Ishikawa (cell line): ENCODE measurements at regions not wholly inside any gene's neighbourhood (a gene's known extent, or its start where the extent isn't known, plus 50 kb on each side); places are given as distances from the start of the nearest gene placed in this dataset.

Source experiments
- CEBPB ChIP-seq: IDR thresholded peaks from 2 replicates; pipeline ENCODE4 v1.6.1; 2012
- CREB1 ChIP-seq: IDR thresholded peaks from 2 replicates; pipeline ENCODE4 v1.6.1; 2012; ENCODE audit warnings: low read depth
- EGR1 ChIP-seq: IDR thresholded peaks from 2 replicates; pipeline ENCODE4 v1.6.1; 2012
- EP300 ChIP-seq: IDR thresholded peaks from 2 replicates; pipeline ENCODE4 v1.6.1; 2012; ENCODE audit warnings: borderline replicate concordance
- FOXM1 ChIP-seq: IDR thresholded peaks from 2 replicates; pipeline ENCODE4 v1.6.1; 2012; ENCODE audit warnings: low read depth, borderline replicate concordance
- MAX ChIP-seq: IDR thresholded peaks from 2 replicates; pipeline ENCODE4 v1.6.1; 2012
- NFIC ChIP-seq: IDR thresholded peaks from 2 replicates; pipeline ENCODE4 v1.6.1; 2012
- RAD21 ChIP-seq: IDR thresholded peaks from 2 replicates; pipeline ENCODE4 v1.6.1; 2012; ENCODE audit warnings: low read depth
- REST ChIP-seq: IDR thresholded peaks from 2 replicates; pipeline ENCODE4 v1.6.1; 2012; ENCODE audit warnings: low read depth, mild to moderate bottlenecking
- TAF1 ChIP-seq: IDR thresholded peaks from 2 replicates; pipeline ENCODE4 v1.6.1; 2012; ENCODE audit warnings: low read depth, mild to moderate bottlenecking
- TCF12 ChIP-seq: IDR thresholded peaks from 2 replicates; pipeline ENCODE4 v1.6.1; 2012; ENCODE audit warnings: low read depth
- TEAD4 ChIP-seq: IDR thresholded peaks from 2 replicates; pipeline ENCODE4 v1.6.1; 2012
- USF1 ChIP-seq: IDR thresholded peaks from 2 replicates; pipeline ENCODE4 v1.6.1; 2012
- YY1 ChIP-seq: IDR thresholded peaks from 2 replicates; pipeline ENCODE4 v1.6.1; 2012; ENCODE audit warnings: low read depth
- ZBTB7A ChIP-seq: IDR thresholded peaks from 2 replicates; pipeline ENCODE4 v1.6.1; 2012; ENCODE audit warnings: low read depth

- TF ChIP-seq NFIC (no peak), ZBTB7A (no peak), YY1 (no peak), CREB1 (no peak), CEBPB (no peak), RAD21 (no peak), USF1 (no peak), EP300 (no peak)
Observed at GRCh38 chr5:110099572-110099971, 409.8 kb downstream of the MAN2A1 start.

GRCh38 chr5:110103081-110103480, 413.4 kb downstream of the MAN2A1 start:
- TF ChIP-seq TCF12 (no peak), EGR1 (no peak), RAD21 (no peak), ZBTB7A (no peak), EP300 (no peak)

GRCh38 chr5:110104060-110104725, 414.5 kb downstream of the MAN2A1 start:
- TF ChIP-seq EGR1 (no peak), ZBTB7A (no peak), REST (no peak), EP300 (no peak), TAF1 (no peak), CEBPB (no peak), TCF12 (no peak), RAD21 (no peak), FOXM1 (no peak), MAX (no peak), NFIC (no peak), CREB1 (no peak), YY1 (no peak), USF1 (no peak)

GRCh38 chr5:110104726-110105669, 415.3 kb downstream of the MAN2A1 start:
- TF ChIP-seq ZBTB7A (no peak), CREB1 (no peak), FOXM1 (no peak), TEAD4 (no peak)

- TF ChIP-seq MAX (no peak), TAF1 (no peak), CEBPB (no peak)
Observed at GRCh38 chr5:110105692-110106091, 416.0 kb downstream of the MAN2A1 start.

GRCh38 chr5:110106750-110107149, 417.0 kb downstream of the MAN2A1 start:
- TF ChIP-seq RAD21: no peak
- no peak for TF ChIP-seq FOXM1
- no peak for TF ChIP-seq NFIC

- no peak for TF ChIP-seq EP300
- TF ChIP-seq RAD21: no peak
- TF ChIP-seq CREB1: no peak
- no peak for TF ChIP-seq NFIC
- TF ChIP-seq TCF12: no peak
- TF ChIP-seq CEBPB: no peak
- no peak for TF ChIP-seq ZBTB7A
- no peak for TF ChIP-seq REST
- no peak for TF ChIP-seq TAF1
- TF ChIP-seq TEAD4: no peak
- no peak for TF ChIP-seq USF1
- no peak for TF ChIP-seq YY1
- no peak for TF ChIP-seq EGR1
- no peak for TF ChIP-seq FOXM1
- TF ChIP-seq MAX: no peak
Observed at GRCh38 chr5:110108520-110108919, 418.8 kb downstream of the MAN2A1 start.
